ENCODE measurements at regions not wholly inside any gene's neighbourhood (a gene's known extent, or its start where the extent isn't known, plus 50 kb on each side); places are given as distances from the start of the nearest gene placed in this dataset.

GRCh38 chr3:74080056-74080461 lies 455.3 kb upstream of the PDZRN3 start:
- Mint-ChIP-seq H3K27ac (ENCODE audit: unreplicated experiment) (no peak overlapping the region), H3K4me1 (ENCODE audit: low read depth, unreplicated experiment) (peaks cover 3% of the 10 kb centered on the region), H3K36me3 (ENCODE audit: unreplicated experiment) (no peaks in the 10 kb centered on the region), H3K27me3 (ENCODE audit: unreplicated experiment) (no peaks in the 10 kb centered on the region), H3K9me3 (ENCODE audit: unreplicated experiment) (no peaks in the 10 kb centered on the region), H3K4me3 (ENCODE audit: unreplicated experiment) (no peak overlapping the region)
- DNase-seq = no peak
- no peak for TF ChIP-seq CTCF (IDR thresholded peaks at IDR 0.05; ENCODE audit: partially characterized antibody, unreplicated experiment)

- no peak for DNase-seq
- H3K27ac Mint-ChIP-seq (ENCODE audit: unreplicated experiment) = no peak overlapping the region
- TF ChIP-seq CTCF (IDR thresholded peaks at IDR 0.05; ENCODE audit: partially characterized antibody, unreplicated experiment) = no peak
- peaks cover 3% of the 10 kb centered on the region for H3K4me1 Mint-ChIP-seq (ENCODE audit: low read depth, unreplicated experiment)
- no peak overlapping the region for H3K4me3 Mint-ChIP-seq (ENCODE audit: unreplicated experiment)
- H3K9me3 Mint-ChIP-seq (ENCODE audit: unreplicated experiment) = no peaks in the 10 kb centered on the region
- no peaks in the 10 kb centered on the region for H3K36me3 Mint-ChIP-seq (ENCODE audit: unreplicated experiment)
- H3K27me3 Mint-ChIP-seq (ENCODE audit: unreplicated experiment) = peaks cover 3% of the 10 kb centered on the region
Observed at GRCh38 chr3:74075241-74075640, 450.5 kb upstream of the PDZRN3 start.

GRCh38 chr3:74074700-74075099 lies 450.0 kb upstream of the PDZRN3 start:
- no peak for TF ChIP-seq CTCF (IDR thresholded peaks at IDR 0.05; ENCODE audit: partially characterized antibody, unreplicated experiment)
- Mint-ChIP-seq H3K36me3 (ENCODE audit: unreplicated experiment) (no peaks in the 10 kb centered on the region), H3K27me3 (ENCODE audit: unreplicated experiment) (peaks cover 3% of the 10 kb centered on the region), H3K27ac (ENCODE audit: unreplicated experiment) (no peak overlapping the region), H3K9me3 (ENCODE audit: unreplicated experiment) (no peaks in the 10 kb centered on the region), H3K4me3 (ENCODE audit: unreplicated experiment) (no peak overlapping the region), H3K4me1 (ENCODE audit: low read depth, unreplicated experiment) (peaks cover 3% of the 10 kb centered on the region)
- no peak for DNase-seq

- DNase-seq = no peak
- no peak overlapping the region for H3K4me3 Mint-ChIP-seq (ENCODE audit: unreplicated experiment)
Observed at GRCh38 chr3:74067296-74067695, 442.6 kb upstream of the PDZRN3 start.

GRCh38 chr3:74066456-74066855 lies 441.7 kb upstream of the PDZRN3 start:
- Mint-ChIP-seq H3K27me3 (ENCODE audit: unreplicated experiment) (peaks cover 2% of the 10 kb centered on the region), H3K36me3 (ENCODE audit: unreplicated experiment) (no peaks in the 10 kb centered on the region), H3K9me3 (ENCODE audit: unreplicated experiment) (no peaks in the 10 kb centered on the region), H3K4me3 (ENCODE audit: unreplicated experiment) (no peak overlapping the region), H3K4me1 (ENCODE audit: low read depth, unreplicated experiment) (peaks cover 3% of the 10 kb centered on the region), H3K27ac (ENCODE audit: unreplicated experiment) (no peak overlapping the region)
- DNase-seq = no peak
- TF ChIP-seq CTCF (IDR thresholded peaks at IDR 0.05; ENCODE audit: partially characterized antibody, unreplicated experiment) = no peak

More at GRCh38 chr3:74067296-74067695, 442.6 kb upstream of the PDZRN3 start:
- H3K36me3 Mint-ChIP-seq (ENCODE audit: unreplicated experiment) = no peaks in the 10 kb centered on the region
- no peak for TF ChIP-seq CTCF (IDR thresholded peaks at IDR 0.05; ENCODE audit: partially characterized antibody, unreplicated experiment)
- peaks cover 2% of the 10 kb centered on the region for H3K27me3 Mint-ChIP-seq (ENCODE audit: unreplicated experiment)
- H3K9me3 Mint-ChIP-seq (ENCODE audit: unreplicated experiment) = no peaks in the 10 kb centered on the region
- peaks cover 3% of the 10 kb centered on the region for H3K4me1 Mint-ChIP-seq (ENCODE audit: low read depth, unreplicated experiment)
- no peak overlapping the region for H3K27ac Mint-ChIP-seq (ENCODE audit: unreplicated experiment)
